Activated T-cell treated with anti-CD3 and anti-CD28 coated beads for 24 hours (primary cell): ENCODE measurements at regions not wholly inside any gene's neighbourhood (a gene's known extent, or its start where the extent isn't known, plus 50 kb on each side); places are given as distances from the start of the nearest gene placed in this dataset.

Experiments
- DNase-seq: peaks from one replicate; pipeline ENCODE4 v3.0.0-alpha.2; 2020; ENCODE audit warnings: low read depth

GRCh38 chr12:59839514-59839913, 243.7 kb downstream of the SLC16A7 start:
- no peak for DNase-seq

DNA sequence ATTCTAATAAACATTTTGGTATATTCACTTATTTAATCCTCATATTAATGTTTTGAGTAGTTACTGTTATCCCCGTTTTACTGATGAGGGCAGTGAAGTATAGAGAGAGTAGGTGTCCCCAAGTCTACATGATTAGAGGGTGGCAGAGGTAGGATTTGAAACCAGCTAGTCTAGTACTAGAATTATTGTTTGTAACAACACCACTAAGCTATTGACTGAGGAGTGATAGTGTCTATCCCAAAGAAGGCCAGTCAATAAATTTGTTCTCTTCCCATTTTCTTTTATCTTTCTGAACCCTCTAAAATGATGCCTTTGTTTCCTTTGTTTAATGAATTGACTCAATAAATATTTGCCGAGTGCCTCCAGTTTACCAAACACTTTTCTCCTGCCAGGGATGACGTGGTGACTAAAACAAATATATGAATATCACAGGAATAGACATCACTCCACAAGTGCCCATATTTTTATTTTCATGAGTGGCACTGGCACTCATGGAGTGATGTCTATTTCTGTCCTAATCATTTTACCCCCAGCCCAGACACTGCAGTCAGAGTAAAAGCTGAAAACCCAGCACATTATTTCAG, 247.5 kb downstream of the SLC16A7 start:
- no peak for DNase-seq

GRCh38 chr12:59844750-59845149, 248.9 kb downstream of the SLC16A7 start:
- no peak for DNase-seq

DNA sequence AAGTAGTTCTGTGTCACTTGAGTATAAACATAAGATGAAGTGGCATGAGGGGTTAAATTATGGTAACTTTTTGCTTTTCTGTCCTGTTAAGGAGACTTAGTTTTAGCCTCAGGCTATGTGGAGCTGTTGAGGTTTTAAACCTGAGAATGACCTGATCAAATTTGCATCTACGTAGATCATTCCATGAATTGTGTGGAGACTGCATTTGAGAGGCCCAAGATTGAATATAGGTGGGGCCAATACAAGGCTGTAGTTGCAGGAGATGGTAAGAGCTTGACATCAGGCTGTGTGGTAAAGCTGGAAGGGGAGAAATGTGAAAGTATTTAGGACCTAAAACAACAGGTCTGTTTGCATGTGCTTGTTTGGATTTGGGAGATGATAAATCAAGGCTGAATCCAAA, 249.5 kb downstream of the SLC16A7 start:
- no peak for DNase-seq

DNA sequence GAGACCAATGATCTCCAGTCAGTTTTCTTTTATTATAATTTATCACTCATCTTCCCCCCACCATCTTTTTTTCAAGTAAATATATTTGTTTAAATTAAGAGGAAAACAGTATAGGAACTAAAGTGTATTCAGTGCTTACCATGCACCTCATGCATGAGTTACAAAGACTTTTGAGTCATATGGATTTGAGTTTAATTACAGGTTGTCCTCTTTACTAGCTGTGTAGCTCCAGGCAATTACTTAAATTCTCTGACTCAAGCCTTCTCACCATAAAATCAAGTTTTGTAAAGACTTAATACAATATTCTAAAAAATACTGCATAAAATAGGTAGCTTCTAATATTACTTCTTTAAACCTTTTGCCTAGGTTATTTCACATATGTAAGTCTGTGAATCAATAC, 251.3 kb downstream of the SLC16A7 start:
- DNase-seq = no peak

DNA sequence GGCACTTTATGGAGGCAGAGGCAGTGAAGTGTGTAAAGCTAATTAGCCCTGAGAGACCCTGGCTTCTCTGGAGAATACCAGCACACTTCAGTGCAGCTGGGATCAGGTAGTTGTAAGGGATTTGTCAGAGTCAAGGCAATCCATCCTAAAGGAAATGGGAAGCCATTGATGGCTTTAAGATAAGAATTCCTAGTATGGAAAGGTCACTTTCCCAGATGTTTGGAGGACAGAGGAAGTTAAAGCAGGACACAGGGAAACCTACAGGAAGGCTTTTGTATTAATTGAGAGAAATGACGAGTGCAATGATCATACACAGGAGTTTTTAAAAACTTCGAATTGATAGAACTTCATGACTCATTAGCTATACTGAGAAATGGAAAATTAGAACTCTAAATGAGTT, 254.4 kb downstream of the SLC16A7 start:
- DNase-seq = no peak

DNA sequence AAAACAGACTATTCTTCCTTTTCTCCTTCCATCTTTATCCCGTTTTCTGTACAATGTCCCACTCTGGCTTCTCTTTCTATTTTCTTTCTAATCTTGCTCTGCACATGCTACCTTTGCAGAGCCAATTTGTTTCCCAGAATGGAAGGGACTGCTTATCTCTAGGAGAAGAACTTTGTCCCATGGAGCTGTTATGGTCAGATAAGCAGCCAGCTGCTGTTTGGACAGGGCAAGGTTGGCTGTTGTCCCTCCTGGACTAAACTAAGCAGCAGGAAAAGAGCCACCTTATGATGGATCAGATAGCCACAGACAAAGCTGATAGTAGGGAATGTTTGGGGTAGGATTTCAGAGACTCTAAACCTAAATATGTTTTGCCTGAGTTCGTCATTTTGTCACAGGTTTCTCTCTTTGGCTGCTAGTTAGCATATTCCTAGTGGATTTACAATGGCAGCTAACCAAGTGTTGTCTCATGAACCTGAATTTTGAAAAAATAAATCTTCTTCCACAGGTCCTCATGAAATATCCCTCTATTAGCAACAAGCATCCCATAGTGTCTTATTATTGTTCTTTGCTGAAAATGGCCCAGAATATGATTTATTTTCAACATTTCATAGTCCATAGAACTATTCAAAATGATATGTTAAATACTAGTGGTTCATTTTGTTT, 262.8 kb downstream of the SLC16A7 start:
- DNase-seq = no peak

- no peak for DNase-seq
Measured at GRCh38 chr12:59859171-59859510, 263.3 kb downstream of the SLC16A7 start.

DNA sequence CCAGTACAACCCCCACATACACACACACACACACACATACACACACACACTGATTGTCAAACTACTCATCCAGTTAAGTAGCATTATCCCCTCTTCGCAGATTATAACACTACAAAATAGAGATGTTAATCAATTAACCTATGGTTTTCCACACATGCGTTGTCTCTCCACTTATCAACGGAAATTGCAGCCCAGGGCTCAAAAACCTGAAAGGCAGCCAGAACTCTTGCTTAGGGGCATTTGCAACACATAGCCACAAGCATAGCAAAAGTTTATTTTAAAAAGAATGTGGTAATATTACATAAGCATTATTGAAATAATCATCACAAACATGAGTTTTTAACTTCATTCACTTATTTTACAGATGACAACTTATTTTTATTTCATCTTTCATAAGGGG, 265.8 kb downstream of the SLC16A7 start:
- DNase-seq = no peak

DNA sequence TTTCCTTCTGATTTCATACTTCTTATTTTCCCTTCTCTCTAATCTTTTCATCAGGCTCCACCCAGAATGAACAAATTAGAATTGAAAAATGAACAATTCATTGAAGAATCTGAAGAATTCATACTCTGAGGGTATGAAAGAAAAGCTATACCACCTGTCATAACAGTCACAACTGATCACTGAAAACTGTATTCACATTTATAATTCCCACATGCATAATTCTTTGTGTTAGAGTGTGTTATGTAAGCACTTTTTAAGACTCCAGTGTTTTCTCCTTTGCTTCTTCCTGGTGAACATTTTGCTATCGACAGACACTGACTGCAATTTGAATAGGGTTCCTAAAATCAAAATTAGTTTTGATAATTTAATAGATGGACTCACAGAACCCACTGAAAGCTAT, 271.2 kb downstream of the SLC16A7 start:
- DNase-seq = no peak

- DNase-seq = no peak
Measured at GRCh38 chr12:59867689-59868088, 271.9 kb downstream of the SLC16A7 start.

GRCh38 chr12:59871779-59872178, 275.9 kb downstream of the SLC16A7 start:
- no peak for DNase-seq

DNA sequence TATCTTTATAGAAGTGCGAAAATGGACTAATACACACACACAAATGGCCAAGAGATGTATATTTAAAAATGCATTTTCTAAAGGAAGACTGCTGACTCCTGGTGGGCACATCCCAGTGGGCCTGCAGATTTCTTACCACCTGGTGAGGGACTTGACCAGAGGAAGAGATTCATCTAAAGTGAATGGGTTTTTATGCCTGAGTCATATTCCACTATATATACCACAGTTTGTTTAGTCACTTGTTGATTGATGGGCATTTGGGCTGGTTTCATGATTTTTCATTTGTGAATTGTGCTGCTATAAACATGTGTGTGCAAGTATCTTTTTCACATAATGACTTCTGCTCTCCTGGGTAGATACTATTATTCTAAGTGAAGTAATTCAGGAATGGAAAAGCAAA, 277.3 kb downstream of the SLC16A7 start:
- no peak for DNase-seq

GRCh38 chr12:59874781-59875180, 279.0 kb downstream of the SLC16A7 start:
- DNase-seq = no peak

GRCh38 chr12:59886131-59886733, 290.4 kb downstream of the SLC16A7 start:
- no peak for DNase-seq

DNA sequence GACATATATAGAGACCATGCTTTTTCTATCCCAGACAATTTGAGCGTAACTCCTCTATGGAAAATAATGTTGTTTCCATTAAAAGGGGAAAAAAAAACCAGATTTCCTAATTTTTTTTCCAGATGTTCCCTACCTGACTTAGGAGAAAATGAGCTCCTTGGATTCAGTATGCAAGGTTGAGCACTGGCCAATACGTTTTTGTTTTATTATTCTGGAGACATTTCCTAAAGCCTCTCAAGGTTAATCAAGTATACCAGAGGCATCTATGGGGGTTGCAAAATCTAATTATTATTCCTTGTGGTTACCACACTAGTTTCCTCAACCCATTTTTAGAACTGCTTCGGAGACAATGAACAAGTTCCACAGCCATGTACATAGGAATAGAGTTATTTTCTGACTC, 291.3 kb downstream of the SLC16A7 start:
- no peak for DNase-seq

DNA sequence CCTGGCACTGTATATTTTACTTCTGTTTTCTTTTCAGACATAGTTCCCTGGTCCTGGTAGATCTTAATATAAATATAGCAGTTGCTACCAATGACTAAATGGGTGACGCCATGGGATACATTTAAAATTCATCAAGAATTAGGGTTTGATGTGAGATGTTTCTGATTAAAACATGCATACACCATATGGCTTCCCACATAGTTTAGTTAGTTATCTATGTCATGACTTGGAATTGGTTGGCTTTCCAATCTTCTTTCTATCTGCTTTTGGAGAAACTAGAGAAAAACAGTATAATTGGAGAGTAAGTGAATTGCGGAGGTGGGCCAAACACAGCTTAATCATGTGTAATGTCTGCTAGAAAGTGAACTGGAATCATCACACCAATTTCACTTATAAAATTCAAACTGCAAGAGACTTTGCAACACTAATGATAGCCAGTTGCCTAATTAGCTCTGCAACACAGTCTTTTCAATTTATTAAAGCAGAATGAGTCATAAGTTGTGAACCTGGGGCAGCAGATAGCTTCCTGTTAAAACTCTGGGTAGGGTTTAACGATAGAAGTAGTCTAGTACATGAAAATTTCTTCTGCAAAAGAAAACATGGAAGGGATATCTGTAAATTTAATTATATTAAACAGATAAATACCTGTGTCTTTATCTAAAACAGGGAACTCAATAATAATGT, 295.2 kb downstream of the SLC16A7 start:
- no peak for DNase-seq

DNA sequence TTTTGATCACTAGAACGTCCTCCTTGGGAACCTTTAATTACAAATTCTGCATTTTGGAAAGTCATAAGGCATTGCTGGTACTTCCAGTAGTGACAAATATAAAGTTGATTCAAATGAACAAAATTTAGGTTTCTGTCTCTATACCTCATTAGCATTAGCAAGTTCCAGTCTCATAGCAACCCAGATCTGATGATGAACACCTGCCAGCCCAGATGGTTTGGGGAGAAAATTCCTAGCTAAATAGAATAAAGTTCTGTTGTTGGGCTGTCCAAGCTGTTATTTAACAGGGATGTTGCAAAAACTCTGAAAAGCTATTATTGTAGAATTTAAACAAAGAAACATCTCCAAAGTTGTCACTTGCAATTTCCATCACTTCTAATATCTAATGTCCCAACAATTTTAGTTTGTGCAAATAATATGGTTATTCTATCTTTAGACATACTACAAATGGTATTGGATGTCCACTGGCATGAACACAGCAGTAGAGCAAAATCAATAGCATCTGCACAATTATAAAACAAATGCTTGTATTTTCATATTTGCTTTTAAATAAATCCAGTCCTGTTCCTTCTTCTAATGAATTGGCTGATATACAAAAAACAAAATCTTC, 299.4 kb downstream of the SLC16A7 start:
- no peak for DNase-seq

DNA sequence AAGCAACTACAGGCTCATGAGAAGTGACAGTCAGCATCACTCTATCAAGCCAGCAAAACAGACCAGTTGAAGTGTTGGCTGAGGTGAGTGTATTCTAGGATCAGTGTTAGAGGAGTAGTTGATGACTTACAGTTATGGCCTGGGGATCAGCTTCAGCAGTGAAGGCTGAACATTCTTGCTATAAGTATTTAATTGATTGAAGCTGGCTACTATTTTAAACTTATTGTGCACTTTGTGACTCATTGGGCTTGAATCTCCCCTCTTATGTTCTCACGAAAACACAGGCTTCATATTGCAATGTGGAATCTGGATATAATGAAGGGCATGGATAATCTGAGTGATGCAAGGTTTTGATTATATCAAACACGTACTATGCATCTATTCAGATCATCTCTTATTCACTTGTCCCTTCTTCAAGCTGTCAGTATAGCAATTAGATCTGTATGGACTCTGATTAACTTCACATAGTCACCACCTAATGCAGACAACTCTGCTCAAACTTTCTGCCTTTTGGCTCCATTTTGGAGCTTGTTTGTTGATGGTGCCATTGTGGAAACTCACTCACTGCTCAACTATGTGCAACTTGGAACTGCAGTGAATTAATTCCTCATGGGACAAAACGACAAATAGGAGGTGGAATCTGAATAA, 309.2 kb downstream of the SLC16A7 start:
- no peak for DNase-seq

DNA sequence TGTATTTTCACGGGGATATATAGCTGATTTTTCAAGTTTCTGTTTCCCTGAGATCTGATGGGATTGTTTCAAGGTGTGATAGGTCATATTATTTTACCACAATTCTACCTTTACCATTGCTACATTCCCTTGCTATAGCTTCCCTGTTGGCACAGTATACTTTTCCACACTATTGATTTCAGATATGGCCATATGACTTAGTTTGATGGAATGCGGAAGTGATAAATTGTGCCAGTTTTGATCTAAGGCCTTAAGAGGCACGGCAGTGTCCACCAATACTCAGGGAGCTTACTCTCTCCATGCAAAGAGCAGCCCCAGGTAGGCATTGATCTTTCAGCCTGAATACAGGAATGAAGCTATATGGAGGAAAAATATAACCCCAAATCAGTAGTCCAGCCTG, 315.7 kb downstream of the SLC16A7 start:
- no peak for DNase-seq

DNA sequence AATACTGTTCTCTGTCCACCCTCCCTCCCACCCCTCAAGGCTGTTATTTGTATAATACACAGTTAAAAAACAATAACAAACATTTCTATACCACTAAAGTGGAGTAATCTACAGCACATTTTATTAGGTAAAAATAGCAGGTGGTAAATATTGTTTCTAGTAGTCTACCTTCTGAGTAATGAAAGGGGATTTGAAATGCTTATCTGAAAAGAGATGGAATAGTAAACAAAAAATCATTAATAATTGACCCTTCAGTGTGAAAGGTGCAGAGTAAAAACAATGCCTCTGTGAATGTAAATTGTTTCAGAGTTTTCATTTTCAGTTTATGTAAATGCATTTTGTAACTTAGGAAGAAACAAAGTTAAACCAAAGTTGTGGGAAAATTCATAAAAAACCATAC, 321.2 kb downstream of the SLC16A7 start:
- DNase-seq = no peak

- DNase-seq = no peak
Measured at GRCh38 chr12:59927032-59927431, 331.2 kb downstream of the SLC16A7 start.
